Tibial artery (tissue), 4 donors: ENCODE measurements at regions not wholly inside any gene's neighbourhood (a gene's known extent, or its start where the extent isn't known, plus 50 kb on each side); places are given as distances from the start of the nearest gene placed in this dataset.

ENCODE experiments used
- DNase-seq, 2 donors: peaks; one replicate each; pipeline ENCODE4 v3.0.0-alpha.2; 2019
- H3K27ac ChIP-seq, 2 donors: fragments of 200-600 bp; sonication (generic) in 1 of 2; 1 replicate in 1 of 2; 2 replicates in 1 of 2; pipeline ENCODE4 v1.5.1; 2018 to 2019; ENCODE audit warnings: mild to moderate bottlenecking in 1 of 2
- H3K27me3 ChIP-seq, 2 donors: fragments of 200-600 bp; sonication (generic) in 1 of 2; one replicate each; pipeline versions ENCODE4 v1.5.1 to v1.6.0; 2016 to 2019
- H3K36me3 ChIP-seq, 3 donors: fragments of 200-600 bp; sonication (generic) in 2 of 3; one replicate each; pipeline ENCODE4 v1.5.1; 2016 to 2019; ENCODE audit warnings: mild to moderate bottlenecking in 2 of 3
- H3K4me1 ChIP-seq, 4 donors: fragments of 200-600 bp; sonication (generic) in 2 of 4; 1 replicate in 3 of 4; 2 replicates in 1 of 4; pipeline ENCODE4 v1.5.1; 2016 to 2019
- H3K4me3 ChIP-seq, 2 donors: fragments of 200-600 bp; sonication (generic) in 1 of 2; 1 replicate in 1 of 2; 2 replicates in 1 of 2; pipeline ENCODE4 v1.5.1; 2018 to 2019; ENCODE audit warnings: mild to moderate bottlenecking in 2 of 2
- H3K9me3 ChIP-seq, 3 donors: fragments of 200-600 bp; sonication (generic) in 1 of 3; one replicate each; pipeline ENCODE4 v1.5.1; 2016 to 2019
- CTCF ChIP-seq, 2 experiments: fragments of 200-600 bp in 1 of 2; fragments of 450-650 bp in 1 of 2; IDR thresholded peaks; one replicate each; pipeline ENCODE4 v1.5.1; 2017 to 2019; ENCODE audit warnings: antibody characterized with exemption in 2 of 2, mild to moderate bottlenecking in 1 of 2, moderate library complexity in 1 of 2
- intact Hi-C: fragments of 100-400 bp; cut with DNase I; formaldehyde crosslinking; loops from one replicate; pipeline ENCODE4 v1.15.0; 2023; ENCODE audit warnings: low total_unique reads

GRCh38 chr3:152053866-152054265 is 180.4 kb downstream of the SUCNR1 start:
- intact Hi-C loops, result no loop called here
- no peak overlapping the region for H3K27ac ChIP-seq
- no peaks in the 10 kb centered on the region for H3K27me3 ChIP-seq
- H3K9me3 ChIP-seq, result no peaks in the 10 kb centered on the region
- H3K36me3 ChIP-seq, result no peaks in the 10 kb centered on the region
- no peak for TF ChIP-seq CTCF (IDR thresholded peaks at IDR 0.05)
- no peak overlapping the region for H3K4me3 ChIP-seq
- peaks cover 0 to 9% (median 0%) of the 10 kb centered on the region in 4 donors for H3K4me1 ChIP-seq
- DNase-seq, result no peak

DNA sequence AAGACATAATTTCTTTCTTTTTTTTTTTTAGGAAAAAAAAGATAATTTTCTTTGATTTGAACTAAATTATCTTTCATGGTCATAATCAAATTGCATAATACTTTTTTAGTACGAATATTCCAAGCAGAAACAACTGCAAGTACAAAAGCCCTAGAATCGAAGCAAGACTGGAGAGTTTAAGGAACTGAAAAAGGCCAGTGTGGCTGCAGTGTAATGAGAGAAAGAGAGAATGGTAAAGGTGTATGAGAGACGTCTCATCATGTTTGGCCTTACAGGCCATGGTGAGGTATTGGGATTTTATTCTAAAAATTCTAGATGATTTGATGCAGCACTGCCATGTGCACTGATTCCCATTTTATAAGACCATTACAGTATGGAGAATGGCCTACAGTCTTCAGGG is 180.9 kb downstream of the SUCNR1 start:
- no peak for TF ChIP-seq CTCF (IDR thresholded peaks at IDR 0.05)
- DNase-seq, result no peak
- H3K4me3 ChIP-seq, result no peak overlapping the region
- H3K36me3 ChIP-seq, result no peaks in the 10 kb centered on the region
- H3K27ac ChIP-seq, result no peak overlapping the region
- no peaks in the 10 kb centered on the region for H3K27me3 ChIP-seq
- H3K9me3 ChIP-seq, result no peaks in the 10 kb centered on the region
- H3K4me1 ChIP-seq, result peaks cover 0 to 9% (median 0%) of the 10 kb centered on the region in 4 donors
- intact Hi-C loops, result no loop called here

- H3K9me3 ChIP-seq, result no peaks in the 10 kb centered on the region
- H3K4me3 ChIP-seq, result no peak overlapping the region
- H3K36me3 ChIP-seq, result no peaks in the 10 kb centered on the region
- H3K27ac ChIP-seq, result no peak overlapping the region
- TF ChIP-seq CTCF (IDR thresholded peaks at IDR 0.05), result no peak
- no peak for DNase-seq
- H3K4me1 ChIP-seq, result peaks cover 0 to 20% (median 2%) of the 10 kb centered on the region in 4 donors
- intact Hi-C loops, result no loop called here
- no peaks in the 10 kb centered on the region for H3K27me3 ChIP-seq
Observed at GRCh38 chr3:152056073-152056472, 182.6 kb downstream of the SUCNR1 start.

DNA sequence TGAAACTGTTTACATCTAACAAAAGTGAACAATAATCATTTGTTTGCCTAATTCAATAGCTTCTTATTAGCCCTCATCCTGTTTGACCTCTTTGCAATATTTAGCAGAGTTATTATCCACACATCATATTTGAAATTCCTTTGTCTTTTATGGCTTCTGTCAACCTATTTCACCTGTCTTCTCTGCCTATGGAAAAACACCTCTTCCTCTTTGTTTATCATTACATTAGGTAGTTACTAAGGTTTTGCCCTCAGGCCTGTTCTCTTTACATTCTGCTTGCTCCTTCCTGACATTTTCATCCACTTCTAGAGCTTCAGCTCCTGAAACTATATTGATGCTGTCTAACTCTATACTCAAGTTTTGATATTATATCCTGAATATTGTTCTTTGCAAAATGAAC is 183.0 kb downstream of the SUCNR1 start:
- H3K4me3 ChIP-seq, result no peak overlapping the region
- H3K9me3 ChIP-seq, result no peaks in the 10 kb centered on the region
- no peak for DNase-seq
- intact Hi-C loops, result no loop called here
- no peak overlapping the region for H3K27ac ChIP-seq
- H3K36me3 ChIP-seq, result no peaks in the 10 kb centered on the region
- peaks cover 0 to 20% (median 2%) of the 10 kb centered on the region in 4 donors for H3K4me1 ChIP-seq
- H3K27me3 ChIP-seq, result no peaks in the 10 kb centered on the region
- no peak for TF ChIP-seq CTCF (IDR thresholded peaks at IDR 0.05)

- H3K4me1 ChIP-seq, result peaks cover 0 to 15% (median 2%) of the 10 kb centered on the region in 4 donors
- no peak for TF ChIP-seq CTCF (IDR thresholded peaks at IDR 0.05)
- H3K9me3 ChIP-seq, result no peaks in the 10 kb centered on the region
- H3K4me3 ChIP-seq, result no peak overlapping the region
- H3K27me3 ChIP-seq, result no peaks in the 10 kb centered on the region
- intact Hi-C loops, result no loop called here
- no peaks in the 10 kb centered on the region for H3K36me3 ChIP-seq
- no peak overlapping the region for H3K27ac ChIP-seq
- no peak for DNase-seq
Observed at GRCh38 chr3:152056987-152057386, 183.5 kb downstream of the SUCNR1 start.

- Histone ChIP-seq H3K27me3 (no peaks in the 10 kb centered on the region), H3K4me3 (no peak overlapping the region), H3K9me3 (no peaks in the 10 kb centered on the region), H3K4me1 (peaks cover 0 to 15% (median 2%) of the 10 kb centered on the region in 4 donors), H3K27ac (no peak overlapping the region), H3K36me3 (no peaks in the 10 kb centered on the region)
- no peak for TF ChIP-seq CTCF (IDR thresholded peaks at IDR 0.05)
- no peak for DNase-seq
- intact Hi-C loops, result no loop called here
Observed at GRCh38 chr3:152058856-152059255, 185.4 kb downstream of the SUCNR1 start.
